ENCODE measurements at regions not wholly inside any gene's neighbourhood (a gene's known extent, or its start where the extent isn't known, plus 50 kb on each side); places are given as distances from the start of the nearest gene placed in this dataset.

- TF ChIP-seq CTCF (IDR thresholded peaks at IDR 0.05) (no peak), POLR2A (IDR thresholded peaks at IDR 0.05) (no peak)
Observed at GRCh38 chr2:37846207-37846606, 78.9 kb upstream of the RMDN2 start.
